SIG-M5 (cell line): ENCODE measurements at regions not wholly inside any gene's neighbourhood (a gene's known extent, or its start where the extent isn't known, plus 50 kb on each side); places are given as distances from the start of the nearest gene placed in this dataset.
"Not testable (repeated sequence)": the region's sequence is repeated elsewhere in the genome, so short reads cannot be mapped to it uniquely, and the experiment has no call there.

ENCODE experiments used
- DNase-seq: peaks from one replicate; lab custom pipeline; 2025; lab: John Stamatoyannopoulos, UW

DNA sequence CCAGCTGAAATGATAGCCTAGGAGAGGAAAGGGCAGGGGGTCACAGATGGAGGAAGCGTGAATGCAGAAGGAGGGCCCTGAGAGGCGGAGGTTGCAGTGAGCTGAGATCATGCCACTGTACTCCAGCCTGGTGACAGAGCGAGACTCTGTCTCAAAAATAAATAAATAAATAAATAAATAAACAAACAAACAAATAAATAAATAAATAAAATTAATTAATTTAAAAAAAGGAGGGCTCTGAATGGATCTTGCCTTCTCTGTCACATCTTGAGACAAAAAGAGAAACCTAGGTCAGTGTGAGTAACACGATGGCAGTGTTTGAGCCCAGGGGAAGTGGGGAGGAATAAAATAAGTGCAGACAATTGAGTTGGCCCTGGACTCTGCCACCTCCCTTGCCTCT is 182.3 kb upstream of the DAAM1 start:
- not testable (repeated sequence) for DNase-seq

DNA sequence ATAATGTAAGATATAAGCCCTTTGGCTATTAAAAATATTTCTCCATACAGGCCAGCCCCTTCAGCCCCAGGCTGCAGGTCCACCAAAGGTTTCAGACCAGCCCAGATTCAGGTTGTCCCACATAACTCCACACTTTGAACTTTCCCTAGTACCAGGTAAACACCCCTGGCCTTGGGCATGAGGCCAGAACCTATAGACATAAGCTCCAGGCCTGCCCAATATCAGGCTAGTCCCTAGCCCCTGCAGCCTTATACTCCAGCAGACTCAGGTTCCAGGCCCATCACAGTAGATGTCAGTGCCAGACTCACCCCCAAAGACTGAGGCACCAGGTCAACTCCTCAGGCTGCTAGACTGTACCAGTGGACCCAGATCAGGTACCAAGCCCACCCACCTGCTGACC is 178.5 kb upstream of the DAAM1 start:
- DNase-seq, result no peak

DNA sequence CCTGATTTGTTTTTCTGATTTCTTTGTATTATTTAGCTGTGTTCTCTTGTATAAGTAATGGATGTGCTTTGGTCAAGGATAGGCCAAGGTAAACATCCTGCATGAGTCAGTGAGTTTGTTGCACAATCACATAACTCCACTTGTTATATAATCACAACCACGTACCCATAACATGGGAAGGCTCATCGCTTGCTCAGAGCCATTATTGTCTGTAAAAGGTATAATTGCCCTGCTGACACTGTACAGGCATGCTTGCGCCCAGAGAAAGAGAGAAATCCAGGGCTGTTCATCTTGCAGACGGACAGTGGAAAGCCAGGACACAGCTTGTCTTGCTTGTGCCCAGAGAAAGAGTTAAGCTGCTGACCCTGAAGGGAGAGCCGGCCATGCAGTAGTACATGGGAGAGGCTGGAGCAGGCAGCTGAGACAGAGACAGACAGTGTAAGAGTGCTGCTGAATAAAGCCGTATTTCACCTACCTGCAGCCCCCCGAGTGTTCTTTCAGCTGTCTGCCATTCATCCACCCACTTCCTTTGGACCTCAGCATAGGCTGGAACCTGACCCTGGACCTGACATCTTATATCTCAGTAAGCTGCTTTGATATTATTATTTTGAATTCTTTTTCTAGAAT is 174.7 kb upstream of the DAAM1 start:
- no peak for DNase-seq

DNA sequence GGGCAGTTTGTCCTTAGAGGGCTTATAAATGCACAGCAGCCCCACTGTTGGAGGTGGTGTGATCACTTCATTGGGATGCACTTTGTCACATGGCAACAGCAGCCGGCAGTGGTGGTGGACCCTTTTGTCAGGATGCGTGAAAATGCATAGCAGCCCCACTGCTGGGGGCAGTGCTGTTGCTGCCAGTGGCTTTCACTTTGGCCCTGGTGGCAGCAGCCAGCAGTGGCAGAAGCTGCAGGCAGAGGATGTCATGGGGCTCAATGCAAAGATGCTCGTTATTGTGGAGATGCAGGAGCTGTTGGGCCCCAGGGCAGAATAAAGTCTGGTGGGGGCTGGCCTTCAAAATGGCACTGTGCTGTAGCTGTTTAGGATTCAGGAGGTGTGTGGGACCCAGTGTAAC is 173.0 kb upstream of the DAAM1 start:
- DNase-seq, result no peak

DNA sequence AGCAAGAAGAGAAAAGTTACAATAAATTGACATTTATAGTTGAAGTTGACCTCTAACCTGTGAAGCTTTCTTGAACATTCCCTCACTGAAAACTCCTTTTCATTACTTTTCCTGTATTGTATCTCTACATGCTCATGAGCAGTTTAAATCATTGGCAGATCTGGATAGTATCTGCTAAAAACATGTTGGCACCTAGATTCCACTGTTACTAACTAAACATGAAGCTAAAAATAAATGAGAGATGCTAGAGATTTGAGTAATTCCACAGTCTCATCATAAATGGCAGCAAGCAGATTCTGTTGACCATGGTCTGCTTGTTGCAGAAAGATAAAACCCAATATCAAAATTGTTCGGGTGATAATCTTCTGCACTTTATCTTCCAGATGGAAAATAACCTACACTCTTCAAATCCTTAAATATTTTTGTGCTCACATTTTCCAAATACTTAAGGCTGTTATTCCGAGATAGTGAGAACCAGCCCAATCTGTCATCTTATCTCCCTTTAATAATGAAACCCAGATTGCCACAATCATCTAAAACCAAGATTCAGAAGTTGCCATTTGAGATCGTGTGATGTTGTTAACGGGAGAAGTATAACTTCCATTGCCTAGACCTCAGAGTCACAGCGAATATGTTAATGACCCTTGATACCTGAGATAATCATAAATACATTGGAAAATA is 171.0 kb upstream of the DAAM1 start:
- no peak for DNase-seq

DNA sequence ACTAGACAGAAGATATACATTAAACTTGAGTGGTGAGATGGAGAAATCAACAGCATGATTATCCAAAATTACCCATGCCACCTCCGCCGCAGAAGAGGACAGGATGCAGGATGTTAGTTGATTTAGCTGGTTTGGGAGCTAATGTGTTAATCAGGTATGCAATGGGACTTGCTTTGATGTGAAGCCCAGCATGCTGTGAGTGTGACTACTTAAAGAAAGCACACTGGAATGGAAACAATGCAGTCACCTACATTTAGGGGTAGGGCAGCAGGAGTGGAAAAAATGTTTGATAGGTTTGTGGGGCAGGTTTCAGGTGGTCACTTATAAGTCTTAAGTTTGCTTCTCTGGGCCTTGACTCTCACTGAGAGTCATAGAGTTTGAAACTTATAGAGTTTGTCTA is 170.0 kb upstream of the DAAM1 start:
- DNase-seq, result no peak

DNA sequence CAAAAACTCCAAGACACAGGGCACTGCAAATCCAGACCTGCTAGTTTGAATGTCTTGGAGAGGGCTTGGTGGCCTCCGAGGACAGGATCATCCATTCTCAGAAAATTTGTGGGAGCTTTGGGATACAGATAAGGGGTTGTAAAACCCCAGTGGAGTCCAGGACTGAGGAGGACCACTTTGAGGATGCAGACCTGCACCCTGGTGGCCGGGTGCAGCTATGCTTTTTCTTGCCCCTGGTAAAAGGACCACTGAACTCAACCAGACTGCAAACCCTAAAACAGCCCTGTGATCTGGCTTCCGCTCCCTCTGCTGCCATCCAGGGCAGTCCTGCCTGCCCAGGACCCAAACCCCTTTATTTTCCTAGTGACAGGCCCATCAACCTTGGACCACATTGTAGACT is 169.5 kb upstream of the DAAM1 start:
- no peak for DNase-seq

DNA sequence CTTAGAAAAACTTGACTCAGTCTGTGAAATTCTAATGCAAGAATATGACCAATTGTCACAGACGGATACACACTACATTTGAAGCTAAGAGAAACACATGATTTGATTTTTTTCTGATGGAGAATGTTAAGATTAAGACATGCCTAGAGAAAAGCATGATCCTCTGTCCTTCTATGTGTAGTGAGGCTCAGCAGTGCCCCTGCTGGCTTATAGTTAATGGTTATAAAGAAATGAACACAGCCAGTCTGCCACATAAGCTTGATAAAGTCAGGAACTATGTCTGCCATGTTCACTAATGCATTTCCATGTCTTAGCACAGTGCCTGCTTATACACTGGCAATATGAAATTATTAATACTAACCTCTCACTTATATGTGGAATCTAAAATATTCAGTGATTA is 168.1 kb upstream of the DAAM1 start:
- no peak for DNase-seq

DNA sequence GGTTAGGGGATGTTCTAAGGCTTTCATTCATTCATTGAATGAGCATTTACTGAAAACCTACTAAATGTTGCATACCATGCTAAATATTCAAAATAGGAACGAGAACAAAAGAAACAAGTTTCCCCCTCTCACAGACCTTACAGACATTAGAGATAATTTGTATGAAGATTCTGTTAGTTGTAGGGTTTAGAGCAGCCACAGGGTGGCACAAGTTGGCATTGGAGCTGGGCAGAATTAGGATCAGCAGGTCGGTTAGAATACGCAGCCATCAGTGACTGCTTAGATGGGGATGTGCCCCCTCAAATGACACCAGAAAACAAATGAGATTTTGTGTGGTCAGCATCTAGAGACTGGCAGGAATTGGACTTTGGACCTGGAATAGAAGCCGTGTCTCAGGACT is 166.3 kb upstream of the DAAM1 start:
- DNase-seq, result no peak

DNA sequence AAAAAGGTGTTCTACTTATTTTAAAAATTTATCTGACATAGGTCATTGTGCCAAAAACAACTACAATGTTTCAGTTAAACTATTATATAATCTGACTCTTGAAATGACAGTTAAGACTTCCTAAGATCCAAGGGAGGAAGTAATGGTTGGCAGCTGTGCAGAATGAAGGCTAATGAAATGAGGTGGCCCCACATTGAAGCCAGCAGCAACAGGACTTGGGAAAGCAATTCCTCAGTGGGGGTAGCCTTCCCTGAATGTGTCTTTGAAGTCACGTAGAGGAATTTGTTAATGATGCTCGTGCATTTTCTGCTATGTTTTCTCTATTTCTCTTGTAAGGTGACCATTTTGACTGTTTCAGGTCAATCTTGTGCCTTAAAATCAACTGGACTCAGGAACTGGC is 162.4 kb upstream of the DAAM1 start:
- DNase-seq, result no peak

DNA sequence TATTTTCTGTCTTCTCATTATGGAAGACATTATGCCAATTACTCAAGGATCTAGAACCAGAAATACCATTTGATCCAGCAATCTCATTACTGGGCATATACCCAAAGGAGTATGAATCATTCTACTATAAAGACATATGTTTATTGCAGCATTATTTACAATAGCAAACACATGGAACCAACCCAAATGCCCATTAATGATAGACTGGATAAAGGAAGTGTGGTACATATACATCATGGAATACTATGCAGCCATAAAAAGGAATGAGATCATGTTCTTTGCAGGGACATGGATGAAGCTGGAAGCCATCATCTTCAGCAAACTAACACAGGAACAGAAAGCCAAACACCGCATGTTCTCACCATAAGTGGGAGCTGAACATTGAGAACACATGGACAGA is 161.8 kb upstream of the DAAM1 start:
- DNase-seq, result not testable (repeated sequence)

DNA sequence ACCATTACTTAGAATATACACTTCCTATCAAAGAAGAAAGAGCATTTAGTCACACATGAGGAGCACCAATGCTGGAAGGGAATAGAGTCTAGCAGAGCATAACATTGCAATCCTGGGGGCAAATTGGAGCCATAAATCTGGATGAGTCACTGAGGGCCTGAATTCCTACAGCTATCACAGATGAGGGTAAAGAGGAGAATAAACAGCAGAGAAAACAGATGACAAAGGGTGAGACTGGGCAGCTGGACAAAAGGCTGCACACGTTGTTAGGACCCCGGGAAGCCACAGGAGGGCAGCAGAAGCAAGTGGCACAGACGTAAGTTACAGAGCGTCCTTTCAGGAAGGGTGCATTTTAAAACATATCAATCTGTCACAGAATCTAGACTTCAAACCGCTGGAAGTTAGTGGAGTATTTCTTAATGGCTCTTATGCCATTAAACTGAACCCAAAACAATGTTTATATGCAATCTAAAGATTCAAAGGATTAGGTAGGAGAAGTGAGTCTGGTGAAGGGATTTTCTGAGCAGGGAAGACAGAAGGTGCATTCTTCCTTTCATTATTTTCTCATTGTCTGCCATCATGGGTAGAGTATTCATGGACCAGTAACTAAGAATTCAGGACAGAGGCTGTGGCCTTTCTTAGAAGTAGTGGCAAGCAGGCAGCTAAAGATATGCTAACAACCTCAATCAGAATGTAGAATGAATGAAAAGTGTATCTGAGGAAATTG is 159.8 kb upstream of the DAAM1 start:
- DNase-seq, result no peak

DNA sequence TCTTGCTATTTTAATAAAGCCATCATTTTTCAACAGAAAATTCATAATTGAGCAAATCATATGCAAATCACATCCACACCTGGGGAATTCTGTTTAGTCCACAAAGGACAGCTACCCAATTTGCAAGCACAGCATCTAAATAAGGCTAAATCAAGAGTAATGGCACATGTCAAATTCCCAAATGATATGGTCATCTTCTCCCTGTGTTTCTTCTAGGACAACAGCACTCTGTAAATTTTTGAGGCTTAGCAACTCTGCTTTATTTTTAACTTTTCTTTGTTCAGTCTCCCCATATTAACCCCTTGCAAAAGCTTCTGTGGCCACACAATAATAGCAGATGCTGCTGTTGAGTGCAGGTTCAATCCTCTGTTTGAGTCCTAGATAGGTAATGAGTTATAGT is 155.6 kb upstream of the DAAM1 start:
- no peak for DNase-seq

DNA sequence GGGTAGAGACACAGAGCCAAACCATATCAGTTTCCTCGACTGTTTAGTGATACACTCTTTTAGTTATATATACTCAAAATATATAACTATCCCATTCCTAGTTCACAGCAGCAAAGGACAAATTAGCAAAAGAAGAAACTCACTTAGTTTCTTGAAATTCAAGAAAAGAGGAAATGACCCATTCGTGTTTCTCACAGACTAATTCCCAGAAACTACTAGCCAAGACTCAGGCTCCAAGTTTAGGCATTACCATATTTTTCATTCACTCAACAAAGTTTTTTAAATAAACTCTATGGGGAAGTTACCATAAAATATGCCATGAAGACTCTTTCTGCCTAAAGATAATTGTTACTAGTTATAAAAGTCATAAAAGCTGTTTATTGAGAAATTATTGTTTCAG is 152.3 kb upstream of the DAAM1 start:
- DNase-seq, result no peak

DNA sequence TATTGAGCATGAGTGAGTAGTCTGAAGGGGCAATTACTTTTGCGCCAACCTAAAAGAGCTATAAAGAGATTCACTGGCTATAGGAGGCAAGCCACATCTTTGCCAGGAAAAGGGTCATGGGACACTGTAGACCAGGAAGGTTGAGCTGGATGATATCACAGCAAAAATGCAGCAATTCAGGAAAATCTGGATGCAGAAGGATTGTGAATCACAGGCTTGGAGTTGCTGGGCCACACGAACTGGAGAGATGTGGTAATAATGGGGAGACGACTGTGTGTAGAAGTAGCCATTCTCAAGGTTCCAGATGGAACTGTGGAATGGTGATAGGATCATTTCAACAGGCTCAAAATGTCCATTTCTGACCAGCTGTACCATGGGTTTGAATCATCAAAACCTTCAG is 151.4 kb upstream of the DAAM1 start:
- no peak for DNase-seq

DNA sequence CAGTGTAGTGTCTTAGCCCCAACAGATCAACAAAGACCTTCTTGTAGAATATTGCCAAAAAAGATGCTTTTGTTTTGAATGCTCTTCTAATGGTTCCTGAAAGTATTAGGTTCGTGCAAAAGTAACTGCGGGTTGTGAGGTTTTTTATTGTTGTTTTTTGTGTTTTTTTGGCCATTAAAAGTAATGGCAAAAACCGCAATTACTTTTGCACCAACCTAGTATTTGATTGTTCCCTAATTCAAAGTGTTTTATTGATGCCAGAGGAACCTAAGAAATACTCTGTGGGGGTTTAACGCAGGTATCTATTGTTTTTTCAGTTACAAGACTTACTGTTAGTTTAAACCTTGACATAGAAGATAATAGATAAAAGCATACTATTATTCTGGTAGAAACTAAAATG is 150.8 kb upstream of the DAAM1 start:
- no peak for DNase-seq

DNA sequence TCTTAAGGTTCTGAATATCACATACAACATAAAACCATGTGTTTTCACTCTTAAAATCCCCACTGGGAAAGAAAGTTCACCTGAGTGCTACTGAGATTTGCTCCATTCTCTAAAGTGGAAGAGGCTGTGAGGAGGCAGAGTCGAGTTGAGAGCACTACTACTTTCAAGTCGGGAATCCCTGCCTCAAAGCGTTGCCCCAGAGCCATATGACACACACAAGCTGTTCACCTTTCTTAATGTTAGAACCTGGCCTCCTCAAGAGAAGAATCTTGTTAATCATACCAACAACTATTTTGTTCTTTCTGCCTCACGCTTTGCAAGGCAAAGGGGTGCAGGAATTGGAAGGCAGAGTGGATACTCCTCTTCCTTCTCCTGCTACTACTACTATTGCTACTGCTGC is 149.7 kb upstream of the DAAM1 start:
- no peak for DNase-seq

DNA sequence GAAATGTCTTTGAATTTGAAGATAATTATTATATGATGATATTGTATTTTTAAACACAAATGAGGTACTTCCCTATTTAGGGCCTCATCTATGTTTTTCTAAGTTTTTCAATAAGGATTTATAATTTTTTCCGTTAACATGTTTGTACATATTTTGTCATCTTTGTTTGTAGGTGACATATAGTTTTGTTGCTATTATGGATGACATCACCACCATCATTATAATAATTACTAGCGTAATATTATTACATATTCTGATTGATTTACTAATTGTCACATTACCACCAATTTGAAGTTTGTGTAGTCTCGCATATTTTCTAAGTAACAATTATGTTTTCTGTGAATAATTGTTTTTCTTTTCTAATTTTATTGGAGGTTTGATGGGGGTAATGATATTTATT is 147.2 kb upstream of the DAAM1 start:
- no peak for DNase-seq

DNA sequence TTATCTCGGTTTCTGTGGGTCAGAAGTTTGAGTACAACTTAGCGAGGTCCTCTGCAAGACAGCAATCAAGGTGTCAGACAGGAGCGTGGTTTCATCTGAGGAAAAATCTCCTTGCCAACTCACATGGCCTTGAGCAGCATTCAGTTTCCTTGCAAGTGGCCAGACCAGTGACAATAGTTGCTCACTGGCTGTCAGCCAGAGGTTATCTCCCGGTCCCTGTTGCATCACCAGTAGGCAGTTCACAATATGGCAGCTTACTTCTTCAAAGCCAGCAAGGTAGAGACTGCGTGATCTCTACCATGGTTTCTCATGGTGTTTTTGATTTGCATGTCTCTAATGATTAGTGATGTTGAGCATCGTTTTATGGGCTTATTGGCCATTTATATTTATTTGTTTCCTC is 143.8 kb upstream of the DAAM1 start:
- DNase-seq, result no peak

DNA sequence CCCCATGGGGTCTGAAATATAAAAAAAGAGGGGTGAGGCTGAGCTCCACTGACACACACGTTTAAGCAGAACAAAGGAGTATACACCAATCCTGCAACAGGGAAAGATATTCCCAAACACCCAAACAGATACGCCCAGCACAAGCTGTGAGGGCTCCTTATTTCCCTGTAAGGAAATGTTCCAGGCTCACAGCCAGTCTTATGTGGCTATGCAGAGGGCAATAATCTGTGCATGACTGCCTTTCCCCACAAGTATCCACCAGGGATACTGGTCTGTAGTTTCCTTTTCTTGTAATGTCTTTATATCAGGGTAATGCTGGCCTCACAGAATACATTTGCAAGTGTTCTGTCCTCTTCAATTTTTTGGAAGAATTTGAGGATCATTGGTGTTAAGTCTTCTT is 141.7 kb upstream of the DAAM1 start:
- DNase-seq, result no peak

DNA sequence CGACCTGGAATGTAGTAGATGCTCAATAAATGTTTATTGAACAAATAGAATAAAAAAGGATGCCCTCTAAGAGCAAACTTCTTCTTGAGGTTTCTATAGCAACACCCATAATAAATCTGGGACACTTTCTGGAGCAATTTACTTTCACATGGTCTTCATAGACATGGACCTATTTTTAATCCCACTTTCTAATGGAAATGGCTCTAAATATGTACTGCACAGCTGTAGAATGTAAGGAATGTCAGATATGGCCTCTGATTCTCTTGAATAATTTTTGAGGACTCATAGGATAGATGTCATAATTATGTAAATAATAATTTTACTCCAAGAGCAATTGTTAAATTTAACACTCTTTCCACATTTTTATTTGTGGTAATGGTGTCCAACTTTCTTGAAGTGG is 133.5 kb upstream of the DAAM1 start:
- DNase-seq, result no peak

DNA sequence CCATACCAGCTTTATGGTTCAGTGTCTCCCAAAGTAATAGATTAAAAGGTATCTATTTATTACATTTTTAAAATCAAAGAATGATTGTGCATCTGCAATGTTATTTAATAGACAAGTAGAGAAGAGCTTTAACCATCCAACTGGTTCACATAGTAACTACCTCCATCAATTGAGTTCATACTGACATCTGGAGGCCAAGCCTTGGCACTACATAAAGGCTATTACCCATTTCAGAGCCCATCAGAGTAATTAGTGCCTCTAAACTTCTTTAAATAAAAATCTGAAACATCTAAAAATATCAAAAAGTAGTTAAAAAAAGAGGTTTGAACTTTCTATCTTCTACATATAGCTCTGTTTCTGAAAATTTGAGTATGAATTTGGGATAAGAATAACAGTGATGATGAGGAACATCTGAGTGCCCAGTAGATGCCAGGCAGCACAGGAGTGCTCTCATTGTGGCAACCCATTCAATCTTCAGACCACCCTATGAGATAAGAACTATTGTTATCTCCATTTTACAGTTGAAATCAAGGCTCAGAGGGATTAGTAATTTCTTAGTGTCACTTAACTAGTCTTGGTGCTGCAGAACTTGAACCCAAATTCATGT is 132.9 kb upstream of the DAAM1 start:
- DNase-seq, result no peak

DNA sequence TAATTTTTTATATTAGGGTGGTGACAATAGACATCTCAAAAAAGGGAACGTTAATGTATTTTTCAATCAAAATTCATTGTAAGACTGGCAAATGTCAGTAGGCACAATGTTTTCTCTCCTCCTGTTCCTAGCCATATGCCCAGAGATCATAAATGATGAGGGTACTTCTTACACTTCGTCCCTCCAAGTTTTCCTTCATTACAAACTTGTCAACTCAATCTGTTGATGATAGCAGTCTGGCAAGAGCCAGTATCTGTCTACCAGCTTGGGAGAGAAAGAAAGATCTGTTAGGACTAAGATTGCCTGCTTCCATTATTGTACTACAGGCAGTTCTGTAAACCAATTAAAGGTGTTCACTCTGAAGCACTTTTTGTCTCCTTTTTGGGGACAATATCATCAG is 130.9 kb upstream of the DAAM1 start:
- DNase-seq, result no peak
